Erythroblast (primary cell): ENCODE measurements at regions not wholly inside any gene's neighbourhood (a gene's known extent, or its start where the extent isn't known, plus 50 kb on each side); places are given as distances from the start of the nearest gene placed in this dataset.

ENCODE experiments used
- GATA1 ChIP-seq: IDR thresholded peaks from 2 replicates; pipeline ENCODE4 v1.6.1; 2011; ENCODE audit warnings: low read depth, mild to moderate bottlenecking, control low read depth, low read length, moderate library complexity
- POLR2A ChIP-seq: IDR thresholded peaks from 2 replicates; pipeline ENCODE4 v1.6.1; 2011; ENCODE audit warnings: mild to moderate bottlenecking, low read length

- TF ChIP-seq POLR2A: no peak
- TF ChIP-seq GATA1: no peak
These were observed 120.5 kb downstream of the C5orf15 start for GRCh38 chr5:133847886-133848285.
